ENCODE measurements at regions not wholly inside any gene's neighbourhood (a gene's known extent, or its start where the extent isn't known, plus 50 kb on each side); places are given as distances from the start of the nearest gene placed in this dataset.

- TF ChIP-seq STAT1 (IDR thresholded peaks at IDR 0.05; ENCODE audit: unreplicated experiment), result no peak
- TF ChIP-seq ZNF114 (CRISPR knock-in tag; IDR thresholded peaks at IDR 0.05), result no peak
- TF ChIP-seq CTCF (conservative IDR thresholded peaks at IDR 0.05; ENCODE audit: low read depth in 2 of 2), result no peak
- TF ChIP-seq NANOG (IDR thresholded peaks at IDR 0.05; ENCODE audit: borderline replicate concordance), result no peak
- no peak for TF ChIP-seq JUNB (IDR thresholded peaks at IDR 0.05; ENCODE audit: unreplicated experiment)
- no peak for TF ChIP-seq EZH2phosphoT487 (IDR thresholded peaks at IDR 0.05; ENCODE audit: unreplicated experiment)
- no peak for TF ChIP-seq ZNF331 (CRISPR knock-in tag; IDR thresholded peaks at IDR 0.05; ENCODE audit: low read depth)
Measured at GRCh38 chr22:35195821-35196220, 61.5 kb upstream of the HMGXB4 start (continued).

- TF ChIP-seq JUNB (IDR thresholded peaks at IDR 0.05; ENCODE audit: unreplicated experiment), result no peak
- TF ChIP-seq CREB1 (CRISPR knock-in tag; IDR thresholded peaks at IDR 0.05; ENCODE audit: low read depth), result no peak
- no peak for TF ChIP-seq ETS1 (IDR thresholded peaks at IDR 0.05)
- no peak for TF ChIP-seq EZH2phosphoT487 (IDR thresholded peaks at IDR 0.05; ENCODE audit: unreplicated experiment)
- TF ChIP-seq STAT1 (IDR thresholded peaks at IDR 0.05; ENCODE audit: unreplicated experiment), result no peak
- TF ChIP-seq ZNF114 (CRISPR knock-in tag; IDR thresholded peaks at IDR 0.05), result no peak
- no peak for TF ChIP-seq CTCF (conservative IDR thresholded peaks at IDR 0.05; ENCODE audit: low read depth in 2 of 2)
- TF ChIP-seq REST (IDR thresholded peaks at IDR 0.05; ENCODE audit: unreplicated experiment), result no peak
- TF ChIP-seq EZH2 (IDR thresholded peaks at IDR 0.05; ENCODE audit: low read depth, unreplicated experiment), result no peak
- TF ChIP-seq NANOG (IDR thresholded peaks at IDR 0.05; ENCODE audit: borderline replicate concordance), result no peak
- no peak for TF ChIP-seq POLR2AphosphoS5 (IDR thresholded peaks at IDR 0.05; ENCODE audit: low read depth)
- TF ChIP-seq ZNF331 (CRISPR knock-in tag; IDR thresholded peaks at IDR 0.05; ENCODE audit: low read depth), result no peak
- Histone ChIP-seq H3K27ac (ENCODE audit: low read depth) (no peak overlapping the region), H3K27me3 (ENCODE audit: insufficient read depth) (no peaks in the 10 kb centered on the region), H3K9me2 (ENCODE audit: insufficient read depth) (no peaks in the 10 kb centered on the region), H3K36me3 (ENCODE audit: insufficient read depth) (no peaks in the 10 kb centered on the region), H3K4me2 (no peak overlapping the region), H2AFZ (peak overlapping the region; percentile 11; the same call in 1 of the 2 replicates), H3F3A (replicated peaks; ENCODE audit: low read depth) (no peaks in the 10 kb centered on the region), H3K4me1 (ENCODE audit: insufficient read depth) (no peaks in the 10 kb centered on the region), H3K79me2 (replicated peaks; ENCODE audit: insufficient read depth) (no peaks in the 10 kb centered on the region), H3K4me3 (no peak overlapping the region), H4K20me1 (replicated peaks; ENCODE audit: insufficient read depth) (no peaks in the 10 kb centered on the region)
- DNase-seq (ENCODE audit: low spot score) (no peak), ATAC-seq (no peak)
- H3K27ac Mint-ChIP-seq, result no peak overlapping the region
- H3K4me1 Mint-ChIP-seq, result peaks cover 3% of the 10 kb centered on the region; the same call in 2 of the 3 replicates
- H3K9me3 Mint-ChIP-seq, result no peaks in the 10 kb centered on the region; the same call in 2 of the 3 replicates
- no peaks in the 10 kb centered on the region for H3K36me3 Mint-ChIP-seq (ENCODE audit: low read depth)
- H3K4me3 Mint-ChIP-seq, result no peak overlapping the region
- peaks cover 6% of the 10 kb centered on the region for H3K27me3 Mint-ChIP-seq (ENCODE audit: insufficient read depth, low read depth, poor library complexity)
Measured at GRCh38 chr22:35197071-35197470, 60.2 kb upstream of the HMGXB4 start.
